GM12875 (cell line): ENCODE measurements at regions not wholly inside any gene's neighbourhood (a gene's known extent, or its start where the extent isn't known, plus 50 kb on each side); places are given as distances from the start of the nearest gene placed in this dataset.

Experiments
- H3K4me3 ChIP-seq: one replicate; pipeline ENCODE4 v1.5.1; 2011; ENCODE audit warnings: low read depth, low read length, control low read depth
- CTCF ChIP-seq: IDR thresholded peaks from 2 replicates; pipeline ENCODE4 v1.5.1; 2011; ENCODE audit warnings: low read depth, mild to moderate bottlenecking, control low read depth, inconsistent platforms, low read length, moderate library complexity, borderline replicate concordance; ENCODE audit not compliant: insufficient read depth

- TF ChIP-seq CTCF, result no peak
- no peak overlapping the region for H3K4me3 ChIP-seq
These were observed 75.0 kb downstream of the PTPDC1 start for GRCh38 chr9:94159069-94159939.

- no peak overlapping the region for H3K4me3 ChIP-seq
- 0 out of 2 replicates have a peak, but pooled peaks have one; percentile 13 for TF ChIP-seq CTCF
These were observed 76.6 kb downstream of the PTPDC1 start for GRCh38 chr9:94160594-94161501.

GRCh38 chr9:94161673-94162072, 77.4 kb downstream of the PTPDC1 start:
- TF ChIP-seq CTCF, result no peak
- no peak overlapping the region for H3K4me3 ChIP-seq

- H3K4me3 ChIP-seq, result no peak overlapping the region
- no peak for TF ChIP-seq CTCF
These were observed 80.7 kb downstream of the PTPDC1 start for GRCh38 chr9:94164806-94165549.

GRCh38 chr9:94165592-94166235, 81.5 kb downstream of the PTPDC1 start:
- peak overlapping the region; percentile 92 for H3K4me3 ChIP-seq
- no peak for TF ChIP-seq CTCF

GRCh38 chr9:94166236-94166975, 82.1 kb downstream of the PTPDC1 start:
- TF ChIP-seq CTCF, result no peak
- peak overlapping the region; percentile 92 for H3K4me3 ChIP-seq
